ENCODE measurements at regions not wholly inside any gene's neighbourhood (a gene's known extent, or its start where the extent isn't known, plus 50 kb on each side); places are given as distances from the start of the nearest gene placed in this dataset.

DNA sequence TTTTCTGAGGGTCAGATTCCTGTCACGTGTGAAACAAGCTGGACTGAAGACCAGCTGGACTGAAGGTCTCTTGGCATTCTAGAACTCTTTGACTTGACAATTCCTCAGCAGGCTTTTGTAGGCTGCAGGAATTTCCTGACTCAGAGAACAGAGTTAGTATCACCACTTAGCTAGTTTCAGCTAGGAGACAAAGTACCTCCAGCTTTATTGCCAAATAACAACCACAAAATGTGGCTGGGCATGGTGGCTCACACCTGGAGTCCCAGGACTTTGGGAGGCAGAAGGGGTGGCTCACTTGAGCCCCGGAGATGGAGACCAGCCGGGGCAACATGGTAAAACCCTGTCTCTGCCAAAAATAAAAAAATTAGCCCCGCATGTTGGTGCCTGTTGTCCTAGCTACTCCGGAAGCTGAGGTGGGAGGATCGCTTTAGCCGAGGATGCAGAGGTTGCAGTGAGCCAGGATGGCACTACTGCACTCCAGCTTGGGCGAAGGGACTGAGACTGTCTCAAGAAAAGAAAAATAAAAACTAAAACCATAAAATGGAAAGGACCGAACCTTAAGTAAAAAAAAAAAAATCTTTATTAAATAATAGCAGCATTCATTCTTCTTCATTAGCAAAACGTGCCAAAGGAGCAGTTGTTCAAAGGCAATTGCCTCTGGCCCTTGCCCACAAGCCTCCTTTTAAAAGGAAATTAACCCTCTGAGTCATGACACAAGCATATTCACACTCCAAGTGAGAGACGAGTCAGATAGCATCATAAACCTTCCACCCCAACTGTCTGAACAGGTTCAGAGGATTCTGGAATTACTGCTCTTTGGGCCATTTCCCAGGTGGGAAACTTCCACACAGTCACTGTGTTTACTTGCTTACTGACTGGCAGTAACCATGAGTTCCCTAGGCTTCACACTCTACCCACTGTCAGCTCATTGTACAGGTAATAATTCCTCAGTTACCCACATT, 88.9 kb downstream of the MYL12B start:
- H3K4me3 ChIP-seq (ENCODE audit: low read depth, poor library complexity, severe bottlenecking), result no peak overlapping the region
- intact Hi-C loops (cut with DNase I; ENCODE audit: low total_unique reads), result no loop called here
- no peak for DNase-seq (ENCODE audit: low spot score in 2 of 2)
- 39 to 47% methylated on average over 11 of the region's 11 CpGs for WGBS, 2 donors
- TF ChIP-seq, protein P1, sequence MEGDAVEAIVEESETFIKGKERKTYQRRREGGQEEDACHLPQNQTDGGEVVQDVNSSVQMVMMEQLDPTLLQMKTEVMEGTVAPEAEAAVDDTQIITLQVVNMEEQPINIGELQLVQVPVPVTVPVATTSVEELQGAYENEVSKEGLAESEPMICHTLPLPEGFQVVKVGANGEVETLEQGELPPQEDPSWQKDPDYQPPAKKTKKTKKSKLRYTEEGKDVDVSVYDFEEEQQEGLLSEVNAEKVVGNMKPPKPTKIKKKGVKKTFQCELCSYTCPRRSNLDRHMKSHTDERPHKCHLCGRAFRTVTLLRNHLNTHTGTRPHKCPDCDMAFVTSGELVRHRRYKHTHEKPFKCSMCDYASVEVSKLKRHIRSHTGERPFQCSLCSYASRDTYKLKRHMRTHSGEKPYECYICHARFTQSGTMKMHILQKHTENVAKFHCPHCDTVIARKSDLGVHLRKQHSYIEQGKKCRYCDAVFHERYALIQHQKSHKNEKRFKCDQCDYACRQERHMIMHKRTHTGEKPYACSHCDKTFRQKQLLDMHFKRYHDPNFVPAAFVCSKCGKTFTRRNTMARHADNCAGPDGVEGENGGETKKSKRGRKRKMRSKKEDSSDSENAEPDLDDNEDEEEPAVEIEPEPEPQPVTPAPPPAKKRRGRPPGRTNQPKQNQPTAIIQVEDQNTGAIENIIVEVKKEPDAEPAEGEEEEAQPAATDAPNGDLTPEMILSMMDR (IDR thresholded peaks at IDR 0.05), result no peak
- TF ChIP-seq POLR2A (IDR thresholded peaks at IDR 0.05), result no peak

DNA sequence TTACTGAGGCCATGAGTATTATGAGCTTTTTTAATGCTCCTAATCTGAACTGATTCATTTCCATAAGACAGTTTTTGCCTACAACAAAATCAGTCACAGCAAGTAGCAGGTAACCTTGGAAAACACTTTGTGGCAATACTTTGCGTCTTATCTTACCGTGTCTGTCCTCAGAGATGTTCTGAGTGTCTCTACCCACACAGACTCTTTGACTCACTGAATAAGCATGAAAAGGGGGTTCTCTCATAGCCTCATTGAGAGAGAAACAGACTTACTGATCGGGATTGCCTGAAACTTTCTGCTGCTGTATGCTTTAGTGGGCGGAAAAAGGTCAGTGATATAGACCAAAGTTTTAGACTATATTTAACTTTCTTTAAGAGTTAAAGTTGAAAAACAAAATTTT, 92.6 kb downstream of the MYL12B start:
- H3K4me3 ChIP-seq (ENCODE audit: low read depth, poor library complexity, severe bottlenecking), result no peak overlapping the region
- no peak for DNase-seq (ENCODE audit: low spot score in 2 of 2)
- intact Hi-C loops (cut with DNase I; ENCODE audit: low total_unique reads), result no loop called here
- WGBS, 2 donors, result 75 to 79% methylated on average over 4 of the region's 4 CpGs
- TF ChIP-seq POLR2A (IDR thresholded peaks at IDR 0.05), result no peak
- TF ChIP-seq, protein P1 (IDR thresholded peaks at IDR 0.05), result no peak

DNA sequence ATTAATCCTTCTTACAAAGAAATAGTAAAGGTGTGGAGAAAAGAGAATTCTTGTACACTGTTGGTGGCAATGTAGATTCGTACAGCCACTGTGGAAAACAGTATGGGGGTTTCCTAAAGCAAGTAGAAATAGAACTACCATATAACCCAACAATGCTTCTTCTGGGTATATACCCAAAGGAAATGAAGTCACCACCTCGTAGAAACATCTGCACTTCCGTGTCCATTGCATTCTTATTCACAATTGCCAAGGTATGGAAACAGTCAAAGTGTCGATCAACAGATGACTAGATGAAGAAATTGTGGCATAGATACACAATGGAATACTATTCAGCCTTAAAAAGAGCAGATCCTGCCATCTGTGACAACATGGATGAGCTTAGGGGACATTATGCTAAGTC, 93.4 kb upstream of the TGIF1 start:
- intact Hi-C loops (cut with DNase I; ENCODE audit: low total_unique reads), result no loop called here
- 81 to 84% methylated on average over 4 of the region's 4 CpGs for WGBS, 2 donors
- H3K4me3 ChIP-seq (ENCODE audit: low read depth, poor library complexity, severe bottlenecking), result no peak overlapping the region
- TF ChIP-seq, protein P1 (IDR thresholded peaks at IDR 0.05), result no peak
- no peak for TF ChIP-seq POLR2A (IDR thresholded peaks at IDR 0.05)
- DNase-seq (ENCODE audit: low spot score in 2 of 2), result no peak

DNA sequence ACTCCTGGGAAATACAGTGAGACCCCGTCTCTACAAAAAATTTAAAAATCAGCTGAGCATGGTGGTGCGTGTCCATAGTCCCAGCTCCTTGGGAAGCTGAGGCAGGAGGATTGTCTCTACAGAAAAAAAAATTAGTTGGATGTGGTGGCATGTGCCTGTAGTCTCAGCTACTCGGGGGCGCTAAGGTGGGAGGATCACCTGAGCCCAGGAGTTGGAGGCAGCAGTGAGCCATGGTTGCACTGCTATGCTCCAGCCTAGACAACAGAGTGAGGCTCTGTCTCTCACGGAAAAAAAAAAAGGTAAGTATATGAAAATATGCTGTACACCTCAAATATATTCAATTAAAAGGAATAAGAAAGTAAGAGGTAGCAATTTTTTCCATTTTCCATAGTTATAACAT, 92.5 kb upstream of the TGIF1 start:
- WGBS, 2 donors, result 90 to 92% methylated on average over 5 of the region's 5 CpGs
- TF ChIP-seq, protein P1 (IDR thresholded peaks at IDR 0.05), result no peak
- no peak for TF ChIP-seq POLR2A (IDR thresholded peaks at IDR 0.05)
- no peak overlapping the region for H3K4me3 ChIP-seq (ENCODE audit: low read depth, poor library complexity, severe bottlenecking)
- no peak for DNase-seq (ENCODE audit: low spot score in 2 of 2)
- intact Hi-C loops (cut with DNase I; ENCODE audit: low total_unique reads), result no loop called here

DNA sequence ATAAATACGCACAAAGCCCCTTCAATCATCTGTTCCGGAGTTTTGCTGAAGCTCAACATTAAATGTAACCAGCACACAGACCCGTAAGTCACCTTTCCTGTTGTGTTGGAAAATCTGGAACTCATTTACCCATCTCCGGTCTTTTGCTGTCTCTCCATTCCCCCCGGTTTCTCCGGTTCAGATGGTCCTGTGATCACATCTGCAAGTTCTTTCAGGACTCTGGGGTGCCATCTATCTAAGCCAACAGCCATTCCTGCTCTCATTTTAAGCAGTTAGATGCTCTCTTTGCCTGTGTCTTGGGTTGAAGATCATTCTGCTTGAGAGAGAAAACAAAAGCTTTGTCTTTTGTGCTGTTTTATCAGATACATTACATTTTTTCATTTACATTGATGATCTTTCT, 91.7 kb upstream of the TGIF1 start:
- TF ChIP-seq, protein P1 (IDR thresholded peaks at IDR 0.05), result no peak
- TF ChIP-seq POLR2A (IDR thresholded peaks at IDR 0.05), result no peak
- H3K4me3 ChIP-seq (ENCODE audit: low read depth, poor library complexity, severe bottlenecking), result no peak overlapping the region
- WGBS, 2 donors, result 53 to 62% methylated on average over 6 of the region's 6 CpGs
- DNase-seq (ENCODE audit: low spot score in 2 of 2), result no peak
- intact Hi-C loops (cut with DNase I; ENCODE audit: low total_unique reads), result no loop called here

Measured in lower leg skin (tissue), 4 donors.